A673 (cell line): ENCODE measurements at regions not wholly inside any gene's neighbourhood (a gene's known extent, or its start where the extent isn't known, plus 50 kb on each side); places are given as distances from the start of the nearest gene placed in this dataset.

Experiments used
- CTCF ChIP-seq: fragments of 300-800, 200-600 bp; sonication (generic); conservative IDR thresholded peaks from 2 replicates; pipeline ENCODE4 v1.5.1; 2017; ENCODE audit warnings: low read depth, mild to moderate bottlenecking, antibody characterized with exemption, low read length, moderate library complexity, mixed read lengths
- EZH2 ChIP-seq: fragments of 200-600 bp; sonication (generic); IDR thresholded peaks from 2 replicates; pipeline ENCODE4 v1.6.1; 2017; ENCODE audit warnings: borderline replicate concordance, low read depth, mild to moderate bottlenecking, mixed read lengths, antibody characterized with exemption, low read length; ENCODE audit not compliant: poor library complexity, severe bottlenecking

GRCh38 chr10:4018054-4018511 lies 233.1 kb upstream of the KLF6 start:
- TF ChIP-seq CTCF = no peak
- TF ChIP-seq EZH2 = no peak
